OCI-LY7 (cell line): ENCODE measurements at regions not wholly inside any gene's neighbourhood (a gene's known extent, or its start where the extent isn't known, plus 50 kb on each side); places are given as distances from the start of the nearest gene placed in this dataset.

ENCODE experiments used
- BruUV-seq: library from RNA; stranded (reverse); fragments of 400-500 nt; replicated peaks from 2 replicates; lab custom pipeline; 2021; lab: Mats Ljungman, UMichigan
- CTCF ChIA-PET: fragments of 300-600 bp; sonication (Branson Sonifier 250); formaldehyde crosslinking; loops from one replicate; lab custom pipeline; 2022; ENCODE audit warnings: antibody characterized with exemption; ENCODE audit not compliant: unreplicated experiment; lab: Charles Lee
- POLR2A ChIA-PET: fragments of 300-600 bp; sonication (Branson Sonifier 250); formaldehyde crosslinking; loops from one replicate; lab custom pipeline; 2022; ENCODE audit warnings: antibody characterized with exemption; lab: Charles Lee
- DNase-seq: peaks from one replicate; pipeline ENCODE4 v3.0.0-alpha.2; 2015; ENCODE audit warnings: low spot score
- H2AFZ ChIP-seq: fragments of 200-600 bp; sonication (generic), shearing (Covaris generic); 2 replicates; pipeline ENCODE4 v1.6.1; 2014; ENCODE audit warnings: mild to moderate bottlenecking, antibody characterized with exemption, low read length, moderate library complexity
- H3K27ac ChIP-seq: fragments of 200-600 bp; sonication (generic); 2 replicates; pipeline ENCODE4 v1.5.1; 2014; ENCODE audit warnings: mixed run types, low read depth, mild to moderate bottlenecking, moderate library complexity, low read length, inconsistent platforms; ENCODE audit not compliant: poor library complexity, severe bottlenecking
- H3K36me3 ChIP-seq: fragments of 200-600 bp; sonication (generic); 2 replicates; pipeline ENCODE4 v1.6.1; 2014; ENCODE audit warnings: mild to moderate bottlenecking, antibody characterized with exemption, low read length, moderate library complexity, mixed read lengths; ENCODE audit not compliant: insufficient read depth
- H3K4me1 ChIP-seq: fragments of 200-600 bp; sonication (generic); 2 replicates; pipeline ENCODE4 v1.5.1; 2014; ENCODE audit warnings: mild to moderate bottlenecking, low read length; ENCODE audit not compliant: insufficient read depth, poor library complexity, severe bottlenecking
- H3K4me2 ChIP-seq: fragments of 200-600 bp; sonication (generic); 2 replicates; pipeline ENCODE4 v1.6.1; 2014; ENCODE audit warnings: mild to moderate bottlenecking, low read length
- H3K4me3 ChIP-seq: fragments of 200-600 bp; sonication (generic); 2 replicates; pipeline ENCODE4 v1.5.1; 2014; ENCODE audit warnings: mild to moderate bottlenecking, low read depth, low read length; ENCODE audit not compliant: poor library complexity, severe bottlenecking
- H3K79me2 ChIP-seq: fragments of 200-600 bp; sonication (generic); 2 replicates; pipeline ENCODE4 v1.6.1; 2016; ENCODE audit warnings: low read depth, mild to moderate bottlenecking, low read length, moderate library complexity, mixed read lengths; ENCODE audit not compliant: insufficient read depth
- H3K9me2 ChIP-seq: fragments of 200-600 bp; sonication (generic); 2 replicates; pipeline ENCODE4 v1.6.1; 2016; ENCODE audit warnings: mild to moderate bottlenecking, low read length, mixed read lengths; ENCODE audit not compliant: insufficient read depth
- H3K9me3 ChIP-seq: fragments of 200-600 bp; sonication (generic); 2 replicates; pipeline ENCODE4 v1.6.1; 2014; ENCODE audit warnings: mild to moderate bottlenecking, mixed run types, low read length, mixed read lengths
- H4K20me1 ChIP-seq: fragments of 200-600 bp; sonication (generic); 2 replicates; pipeline ENCODE4 v1.6.1; 2014; ENCODE audit warnings: mild to moderate bottlenecking, antibody characterized with exemption, low read length, moderate library complexity, mixed read lengths; ENCODE audit not compliant: insufficient read depth
- EZH2phosphoT487 ChIP-seq: fragments of 200-600 bp; sonication (generic); IDR thresholded peaks from 2 replicates; pipeline ENCODE4 v1.6.1; 2018; ENCODE audit warnings: low read depth, borderline replicate concordance, mild to moderate bottlenecking, mixed run types, antibody characterized with exemption, low read length, moderate library complexity, mixed read lengths
- intact Hi-C: fragments of 100-400 bp; cut with micrococcal nuclease; formaldehyde crosslinking; loops from one replicate; pipeline ENCODE4 v1.10.0; 2022; ENCODE audit not compliant: unreplicated experiment
- TF ChIP-seq, protein P1 (sequence below): fragments of 200-600 bp; sonication (generic); conservative IDR thresholded peaks from 2 replicates; pipeline ENCODE4 v1.5.1; 2014; ENCODE audit warnings: mild to moderate bottlenecking, antibody characterized with exemption, low read length, moderate library complexity, mixed read lengths

DNA sequence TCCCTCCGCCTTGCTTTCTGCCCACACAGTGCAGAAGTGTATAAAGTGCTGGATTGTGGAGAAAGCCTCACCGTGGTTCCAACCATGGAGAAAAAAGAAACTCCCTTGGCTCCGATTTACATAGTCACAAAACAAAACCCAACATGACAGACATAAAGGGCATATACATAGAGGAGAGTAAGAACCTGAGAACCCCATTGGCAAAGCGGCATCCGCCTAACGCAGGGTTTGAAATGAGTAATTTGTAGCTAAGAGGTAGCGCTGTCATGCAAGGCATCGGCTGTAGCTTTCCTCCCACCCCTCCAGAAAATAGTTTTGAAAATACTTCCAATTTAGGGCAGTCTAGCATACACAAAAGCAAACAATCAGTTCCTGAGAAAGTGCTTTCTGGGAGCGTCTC is 126.0 kb upstream of the NRBF2 start:
- Histone ChIP-seq H2AFZ (no peak overlapping the region), H3K79me2 (no peaks in the 10 kb centered on the region), H3K9me3 (no peaks in the 10 kb centered on the region), H3K9me2 (no peaks in the 10 kb centered on the region), H4K20me1 (no peaks in the 10 kb centered on the region), H3K4me1 (no peaks in the 10 kb centered on the region), H3K4me3 (no peak overlapping the region), H3K4me2 (no peak overlapping the region), H3K27ac (no peak overlapping the region), H3K36me3 (no peaks in the 10 kb centered on the region)
- BruUV-seq = no TSS peak
- no peak for DNase-seq
- ChIA-PET CTCF (no interaction called here), POLR2A (interaction anchor here (0.6 to 1.1 kb wide), 3 partner anchors 12 to 151 kb away, joined by 3 to 5 read pairs (median 4); no protein-coding TSS in a partner anchor)
- intact Hi-C loops = loop anchor here (5.0 kb wide), 1 partner anchor 150 kb away; no protein-coding TSS in a partner anchor
- TF ChIP-seq EZH2phosphoT487 = no peak
- TF ChIP-seq, protein P1, sequence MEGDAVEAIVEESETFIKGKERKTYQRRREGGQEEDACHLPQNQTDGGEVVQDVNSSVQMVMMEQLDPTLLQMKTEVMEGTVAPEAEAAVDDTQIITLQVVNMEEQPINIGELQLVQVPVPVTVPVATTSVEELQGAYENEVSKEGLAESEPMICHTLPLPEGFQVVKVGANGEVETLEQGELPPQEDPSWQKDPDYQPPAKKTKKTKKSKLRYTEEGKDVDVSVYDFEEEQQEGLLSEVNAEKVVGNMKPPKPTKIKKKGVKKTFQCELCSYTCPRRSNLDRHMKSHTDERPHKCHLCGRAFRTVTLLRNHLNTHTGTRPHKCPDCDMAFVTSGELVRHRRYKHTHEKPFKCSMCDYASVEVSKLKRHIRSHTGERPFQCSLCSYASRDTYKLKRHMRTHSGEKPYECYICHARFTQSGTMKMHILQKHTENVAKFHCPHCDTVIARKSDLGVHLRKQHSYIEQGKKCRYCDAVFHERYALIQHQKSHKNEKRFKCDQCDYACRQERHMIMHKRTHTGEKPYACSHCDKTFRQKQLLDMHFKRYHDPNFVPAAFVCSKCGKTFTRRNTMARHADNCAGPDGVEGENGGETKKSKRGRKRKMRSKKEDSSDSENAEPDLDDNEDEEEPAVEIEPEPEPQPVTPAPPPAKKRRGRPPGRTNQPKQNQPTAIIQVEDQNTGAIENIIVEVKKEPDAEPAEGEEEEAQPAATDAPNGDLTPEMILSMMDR = no peak

DNA sequence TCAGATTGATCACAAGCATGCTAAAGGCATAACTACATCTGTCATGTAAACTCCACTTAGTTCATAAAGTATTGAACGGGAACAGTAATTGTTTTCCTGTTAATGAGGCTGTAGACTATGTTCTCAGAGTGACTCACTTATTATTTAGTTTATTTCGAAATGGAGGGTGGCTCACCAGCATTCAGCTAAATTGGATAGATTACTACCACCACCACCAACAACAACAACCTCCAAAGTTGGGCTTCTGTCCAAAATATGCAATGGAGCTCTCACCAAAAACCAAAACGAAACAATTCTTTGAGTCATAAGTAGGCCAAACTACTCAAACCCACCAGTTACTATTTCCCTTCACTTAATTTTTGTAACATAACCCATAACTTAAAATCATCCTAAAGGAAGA is 127.9 kb upstream of the NRBF2 start:
- no peaks in the 10 kb centered on the region for H3K36me3 ChIP-seq
- no peaks in the 10 kb centered on the region for H4K20me1 ChIP-seq
- H3K4me2 ChIP-seq = no peak overlapping the region
- H3K9me2 ChIP-seq = no peaks in the 10 kb centered on the region
- intact Hi-C loops = loop anchor here (5.0 kb wide), 1 partner anchor 152 kb away; no protein-coding TSS in a partner anchor
- no peaks in the 10 kb centered on the region for H3K9me3 ChIP-seq
- H3K79me2 ChIP-seq = no peaks in the 10 kb centered on the region
- BruUV-seq = no TSS peak
- no peak for TF ChIP-seq EZH2phosphoT487
- TF ChIP-seq, protein P1 = no peak
- POLR2A ChIA-PET = interaction anchor here (0.6 to 0.8 kb wide), 2 partner anchors 60 to 448 kb away, joined by 3 read pairs; no protein-coding TSS in a partner anchor
- H2AFZ ChIP-seq = no peak overlapping the region
- H3K4me3 ChIP-seq = no peak overlapping the region
- DNase-seq = no peak
- no peak overlapping the region for H3K27ac ChIP-seq
- CTCF ChIA-PET = no interaction called here
- no peaks in the 10 kb centered on the region for H3K4me1 ChIP-seq

DNA sequence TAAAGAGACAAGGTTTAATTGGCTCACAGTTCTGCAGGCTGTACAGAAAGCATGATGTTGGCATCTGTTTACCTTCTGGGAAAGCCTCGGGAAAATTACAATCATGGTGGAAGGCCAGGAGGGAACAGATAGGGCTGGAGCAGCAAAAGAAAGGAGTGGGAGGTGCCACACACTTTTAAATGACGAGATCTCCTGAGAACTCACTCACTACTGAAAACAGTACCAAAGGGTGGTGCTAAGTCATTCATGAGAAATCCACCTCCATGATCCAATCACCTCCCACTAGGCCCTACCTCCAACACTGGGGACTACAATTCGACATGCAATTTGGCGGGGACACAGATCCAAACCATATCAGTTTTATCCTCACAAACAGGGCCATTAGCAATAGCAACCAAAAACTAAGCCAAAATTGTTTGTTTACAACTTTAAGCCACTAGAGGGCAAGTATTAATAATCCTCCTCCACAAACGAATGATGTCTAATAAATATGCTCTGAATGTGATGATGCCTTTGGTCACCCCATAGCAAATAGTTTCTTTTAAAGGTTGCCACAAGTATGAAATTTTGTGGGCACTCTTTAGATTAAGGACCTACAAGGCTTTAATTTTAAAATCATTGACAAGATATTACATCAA is 129.2 kb upstream of the NRBF2 start:
- Histone ChIP-seq H3K4me1 (no peaks in the 10 kb centered on the region), H3K79me2 (no peaks in the 10 kb centered on the region), H3K4me3 (no peak overlapping the region), H3K36me3 (no peaks in the 10 kb centered on the region), H3K27ac (no peak overlapping the region), H3K9me2 (no peaks in the 10 kb centered on the region), H3K4me2 (no peak overlapping the region), H2AFZ (no peak overlapping the region), H4K20me1 (no peaks in the 10 kb centered on the region), H3K9me3 (no peaks in the 10 kb centered on the region)
- TF ChIP-seq, protein P1 = peak; percentile 71
- TF ChIP-seq EZH2phosphoT487 = no peak
- intact Hi-C loops = loop anchor here (5.0 kb wide), 1 partner anchor 392 kb away; no protein-coding TSS in a partner anchor
- BruUV-seq = no TSS peak
- POLR2A ChIA-PET = no interaction called here
- CTCF ChIA-PET = no interaction called here
- DNase-seq = peak; percentile 10
